Tibial artery (tissue), 4 donors: ENCODE measurements at regions not wholly inside any gene's neighbourhood (a gene's known extent, or its start where the extent isn't known, plus 50 kb on each side); places are given as distances from the start of the nearest gene placed in this dataset.

Experiments
- DNase-seq, 2 donors: peaks; one replicate each; pipeline ENCODE4 v3.0.0-alpha.2; 2019
- H3K27ac ChIP-seq, 2 donors: fragments of 200-600 bp; sonication (generic) in 1 of 2; 1 replicate in 1 of 2; 2 replicates in 1 of 2; pipeline ENCODE4 v1.5.1; 2018 to 2019; ENCODE audit warnings: mild to moderate bottlenecking in 1 of 2
- H3K27me3 ChIP-seq, 2 donors: fragments of 200-600 bp; sonication (generic) in 1 of 2; one replicate each; pipeline versions ENCODE4 v1.5.1 to v1.6.0; 2016 to 2019
- H3K36me3 ChIP-seq, 3 donors: fragments of 200-600 bp; sonication (generic) in 2 of 3; one replicate each; pipeline ENCODE4 v1.5.1; 2016 to 2019; ENCODE audit warnings: mild to moderate bottlenecking in 2 of 3
- H3K4me1 ChIP-seq, 4 donors: fragments of 200-600 bp; sonication (generic) in 2 of 4; 1 replicate in 3 of 4; 2 replicates in 1 of 4; pipeline ENCODE4 v1.5.1; 2016 to 2019
- H3K4me3 ChIP-seq, 2 donors: fragments of 200-600 bp; sonication (generic) in 1 of 2; 1 replicate in 1 of 2; 2 replicates in 1 of 2; pipeline ENCODE4 v1.5.1; 2018 to 2019; ENCODE audit warnings: mild to moderate bottlenecking in 2 of 2
- H3K9me3 ChIP-seq, 3 donors: fragments of 200-600 bp; sonication (generic) in 1 of 3; one replicate each; pipeline ENCODE4 v1.5.1; 2016 to 2019
- intact Hi-C: fragments of 100-400 bp; cut with DNase I; formaldehyde crosslinking; loops from one replicate; pipeline ENCODE4 v1.15.0; 2023; ENCODE audit warnings: low total_unique reads
- TF ChIP-seq, protein P1 (sequence below), 2 experiments: fragments of 200-600 bp in 1 of 2; fragments of 450-650 bp in 1 of 2; IDR thresholded peaks; one replicate each; pipeline ENCODE4 v1.5.1; 2017 to 2019; ENCODE audit warnings: antibody characterized with exemption in 2 of 2, mild to moderate bottlenecking in 1 of 2, moderate library complexity in 1 of 2

DNA sequence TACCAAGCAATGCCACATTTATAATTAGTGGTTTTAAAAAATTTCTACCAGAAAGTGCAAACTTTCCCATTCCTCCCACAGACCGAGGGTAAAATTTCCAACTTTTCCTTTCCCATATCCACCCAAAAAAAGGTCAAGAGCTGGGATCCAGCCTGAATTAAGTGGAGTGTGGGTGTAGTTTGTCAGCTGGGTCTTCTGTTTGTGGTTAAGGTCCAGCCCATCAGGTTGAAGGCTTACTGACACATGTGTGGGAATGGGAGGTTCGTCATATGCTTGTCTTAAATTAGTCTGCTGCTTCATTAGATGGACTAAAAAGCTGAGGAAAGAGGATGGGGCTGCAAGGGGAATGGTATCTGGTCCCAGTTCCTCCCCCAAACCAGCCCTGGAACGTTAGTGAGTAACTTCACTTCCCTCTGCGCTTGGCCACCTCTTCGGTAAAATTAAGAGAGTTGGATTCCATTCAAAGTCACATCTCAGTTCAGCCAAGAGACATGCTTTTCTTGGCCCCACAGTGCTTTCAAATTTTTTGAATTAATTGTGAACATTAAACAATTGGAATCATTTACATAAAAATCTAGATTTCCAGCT lies 59.0 kb upstream of the PLCL2 start:
- Histone ChIP-seq H3K4me3 (no peak overlapping the region), H3K27ac (no peak overlapping the region), H3K27me3 (no peaks in the 10 kb centered on the region), H3K4me1 (peaks cover 0 to 14% (median 6%) of the 10 kb centered on the region in 4 donors), H3K9me3 (no peaks in the 10 kb centered on the region), H3K36me3 (no peaks in the 10 kb centered on the region)
- TF ChIP-seq, protein P1, sequence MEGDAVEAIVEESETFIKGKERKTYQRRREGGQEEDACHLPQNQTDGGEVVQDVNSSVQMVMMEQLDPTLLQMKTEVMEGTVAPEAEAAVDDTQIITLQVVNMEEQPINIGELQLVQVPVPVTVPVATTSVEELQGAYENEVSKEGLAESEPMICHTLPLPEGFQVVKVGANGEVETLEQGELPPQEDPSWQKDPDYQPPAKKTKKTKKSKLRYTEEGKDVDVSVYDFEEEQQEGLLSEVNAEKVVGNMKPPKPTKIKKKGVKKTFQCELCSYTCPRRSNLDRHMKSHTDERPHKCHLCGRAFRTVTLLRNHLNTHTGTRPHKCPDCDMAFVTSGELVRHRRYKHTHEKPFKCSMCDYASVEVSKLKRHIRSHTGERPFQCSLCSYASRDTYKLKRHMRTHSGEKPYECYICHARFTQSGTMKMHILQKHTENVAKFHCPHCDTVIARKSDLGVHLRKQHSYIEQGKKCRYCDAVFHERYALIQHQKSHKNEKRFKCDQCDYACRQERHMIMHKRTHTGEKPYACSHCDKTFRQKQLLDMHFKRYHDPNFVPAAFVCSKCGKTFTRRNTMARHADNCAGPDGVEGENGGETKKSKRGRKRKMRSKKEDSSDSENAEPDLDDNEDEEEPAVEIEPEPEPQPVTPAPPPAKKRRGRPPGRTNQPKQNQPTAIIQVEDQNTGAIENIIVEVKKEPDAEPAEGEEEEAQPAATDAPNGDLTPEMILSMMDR (IDR thresholded peaks at IDR 0.05), result no peak
- intact Hi-C loops, result no loop called here
- DNase-seq, result no peak

DNA sequence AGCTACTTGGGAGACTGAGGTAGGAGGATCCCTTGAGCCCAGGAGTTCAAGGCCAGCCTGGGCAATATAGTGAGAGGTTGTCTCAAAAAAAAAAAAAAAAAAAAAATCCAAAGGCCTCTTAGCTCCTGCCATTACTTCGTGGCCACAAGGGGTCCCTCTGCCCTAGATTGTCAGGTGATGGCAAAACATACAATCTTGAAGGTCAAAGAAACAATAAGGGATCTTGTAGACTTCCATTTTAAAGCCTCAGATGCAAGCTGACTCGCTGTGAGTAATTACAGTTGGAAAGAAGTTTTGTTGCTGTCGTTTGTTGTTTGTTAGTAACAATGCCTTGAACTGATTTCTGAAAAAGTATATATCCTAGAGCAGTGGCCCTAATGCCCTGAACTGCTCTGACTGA lies 55.9 kb upstream of the PLCL2 start:
- H3K27ac ChIP-seq, result no peak overlapping the region
- no peak overlapping the region for H3K4me3 ChIP-seq
- H3K9me3 ChIP-seq, result no peaks in the 10 kb centered on the region
- TF ChIP-seq, protein P1 (IDR thresholded peaks at IDR 0.05), result no peak
- H3K27me3 ChIP-seq, result no peaks in the 10 kb centered on the region
- H3K36me3 ChIP-seq, result no peaks in the 10 kb centered on the region
- H3K4me1 ChIP-seq, result peaks cover 0 to 14% (median 6%) of the 10 kb centered on the region in 4 donors
- intact Hi-C loops, result no loop called here
- DNase-seq, result no peak

DNA sequence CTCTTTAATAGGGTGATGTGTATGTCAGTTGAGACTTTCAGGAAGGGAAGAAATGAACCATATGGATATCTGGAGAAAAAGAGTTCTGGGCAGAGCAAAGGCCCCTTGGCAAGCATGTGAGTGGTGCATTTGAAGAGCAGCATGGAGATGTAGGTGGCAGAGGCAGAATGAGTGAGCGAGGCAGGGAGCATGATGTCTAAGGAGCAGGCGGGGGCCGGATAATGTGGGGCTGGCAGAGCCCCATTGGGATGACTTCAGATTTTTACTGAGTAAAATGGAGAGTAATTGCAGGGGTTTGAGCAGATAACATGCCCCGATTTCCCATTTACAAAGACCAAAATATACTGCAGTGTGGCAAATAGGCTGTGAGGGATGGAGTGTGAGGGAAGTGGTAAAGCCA lies 52.9 kb upstream of the PLCL2 start:
- DNase-seq, result no peak
- no peaks in the 10 kb centered on the region for H3K36me3 ChIP-seq
- TF ChIP-seq, protein P1 (IDR thresholded peaks at IDR 0.05), result no peak
- H3K9me3 ChIP-seq, result no peaks in the 10 kb centered on the region
- intact Hi-C loops, result no loop called here
- no peak overlapping the region for H3K27ac ChIP-seq
- no peaks in the 10 kb centered on the region for H3K27me3 ChIP-seq
- H3K4me3 ChIP-seq, result no peak overlapping the region
- H3K4me1 ChIP-seq, result no peaks in the 10 kb centered on the region

DNA sequence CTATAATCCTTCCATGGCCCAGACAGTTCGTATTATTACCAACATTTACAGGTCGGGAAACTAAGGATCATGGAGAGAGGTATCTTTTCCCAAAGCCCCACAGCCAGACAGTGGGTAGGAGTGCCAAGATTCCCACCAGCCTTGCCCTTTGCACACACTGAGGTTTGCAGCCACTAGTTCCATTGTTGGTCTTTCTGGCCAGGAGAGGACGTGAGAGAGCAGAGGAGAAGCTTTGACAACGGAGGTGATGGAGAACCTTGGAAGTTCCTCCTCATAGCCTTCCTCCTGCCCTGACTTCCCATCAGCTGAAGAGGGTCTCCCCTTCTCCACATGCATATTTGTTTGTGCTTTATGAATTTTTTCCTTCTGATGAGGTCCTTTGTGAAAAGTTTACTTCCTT lies 50.5 kb upstream of the PLCL2 start:
- Histone ChIP-seq H3K27me3 (no peaks in the 10 kb centered on the region), H3K4me1 (no peaks in the 10 kb centered on the region), H3K36me3 (no peaks in the 10 kb centered on the region), H3K9me3 (no peaks in the 10 kb centered on the region), H3K27ac (no peak overlapping the region), H3K4me3 (no peak overlapping the region)
- no peak for DNase-seq
- TF ChIP-seq, protein P1 (IDR thresholded peaks at IDR 0.05), result no peak
- intact Hi-C loops, result no loop called here

DNA sequence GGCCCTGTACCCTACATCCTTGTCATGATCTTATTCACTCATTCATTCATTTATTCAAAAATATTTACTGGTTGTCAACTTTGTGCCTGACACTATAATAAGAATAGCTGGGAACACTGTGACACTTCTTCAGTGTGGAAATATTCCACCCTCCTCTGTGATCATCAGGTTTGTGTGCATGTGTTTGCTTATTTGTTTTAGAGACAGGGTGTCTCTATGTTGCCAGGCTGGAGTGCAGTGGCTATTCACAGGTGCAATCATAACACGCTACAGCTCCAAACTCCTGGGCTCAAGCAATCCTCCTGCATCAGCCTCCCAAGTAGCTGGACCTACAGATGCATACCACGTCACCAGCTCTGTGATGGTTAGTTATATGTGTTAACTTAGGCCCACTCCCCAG lies 50.0 kb upstream of the PLCL2 start:
- DNase-seq, result no peak
- Histone ChIP-seq H3K27ac (no peak overlapping the region), H3K9me3 (no peaks in the 10 kb centered on the region), H3K27me3 (no peaks in the 10 kb centered on the region), H3K4me1 (no peaks in the 10 kb centered on the region), H3K4me3 (no peak overlapping the region), H3K36me3 (no peaks in the 10 kb centered on the region)
- intact Hi-C loops, result no loop called here
- TF ChIP-seq, protein P1 (IDR thresholded peaks at IDR 0.05), result no peak
